HCT116 (cell line): ENCODE measurements at regions not wholly inside any gene's neighbourhood (a gene's known extent, or its start where the extent isn't known, plus 50 kb on each side); places are given as distances from the start of the nearest gene placed in this dataset.

Experiments used
- CBX3 ChIP-seq: IDR thresholded peaks from 2 replicates; pipeline ENCODE4 v1.6.1; 2012; ENCODE audit warnings: low read depth
- CTCF ChIP-seq, 3 experiments: fragments of 200-600 bp in 1 of 3; sonication (generic) in 1 of 3; IDR thresholded peaks in 2 of 3; conservative IDR thresholded peaks in 1 of 3; 2 replicates each; pipeline ENCODE4 v1.5.1; 2012 to 2017; ENCODE audit warnings: low read depth in 2 of 3, low read length in 2 of 3, antibody characterized with exemption in 1 of 3, borderline replicate concordance in 1 of 3, control low read depth in 1 of 3, mild to moderate bottlenecking in 1 of 3, mixed read lengths in 1 of 3, mixed run types in 1 of 3, moderate library complexity in 1 of 3; ENCODE audit not compliant: insufficient read depth in 1 of 3
- EGR1 ChIP-seq: IDR thresholded peaks from 2 replicates; pipeline ENCODE4 v1.6.1; 2012; ENCODE audit warnings: low read depth
- EZH2 ChIP-seq: fragments of 200-600 bp; sonication (generic); IDR thresholded peaks from 2 replicates; pipeline ENCODE4 v1.6.1; 2017; ENCODE audit warnings: antibody characterized with exemption, mixed run types
- MAX ChIP-seq: IDR thresholded peaks from 2 replicates; pipeline ENCODE4 v1.6.1; 2012
- POLR2A ChIP-seq: IDR thresholded peaks from 2 replicates; pipeline ENCODE4 v1.7.0; 2011; ENCODE audit warnings: borderline replicate concordance; ENCODE audit not compliant: insufficient read depth, insufficient read length; ENCODE audit errors: extremely low read depth
- POLR2AphosphoS5 ChIP-seq: IDR thresholded peaks from 2 replicates; pipeline ENCODE4 v1.6.1; 2011; ENCODE audit warnings: mild to moderate bottlenecking, low read depth, low read length, moderate library complexity
- REST ChIP-seq: IDR thresholded peaks from 2 replicates; pipeline ENCODE4 v1.6.1; 2012; ENCODE audit warnings: low read depth
- SP1 ChIP-seq: IDR thresholded peaks from 2 replicates; pipeline ENCODE4 v1.6.1; 2012; ENCODE audit warnings: low read depth
- SRF ChIP-seq: IDR thresholded peaks from 2 replicates; pipeline ENCODE4 v1.6.1; 2012; ENCODE audit warnings: low read depth
- ZBTB33 ChIP-seq: IDR thresholded peaks from 2 replicates; pipeline ENCODE4 v1.6.1; 2011; ENCODE audit warnings: mild to moderate bottlenecking, low read length, moderate library complexity; ENCODE audit not compliant: insufficient replicate concordance; ENCODE audit errors: extremely low read depth
- ZFX ChIP-seq: fragments of 450-650 bp; IDR thresholded peaks from 2 replicates; pipeline ENCODE4 v1.6.1; 2017

- no peak for TF ChIP-seq POLR2A
- no peak for TF ChIP-seq CTCF (IDR thresholded peaks at IDR 0.05 in 2 of 3, conservative IDR thresholded peaks at IDR 0.05 in 1 of 3; ENCODE audit: borderline replicate concordance in 1 of 3, insufficient read depth in 1 of 3, low read depth in 2 of 3, low read length in 2 of 3)
- TF ChIP-seq EZH2 = no peak
- TF ChIP-seq ZFX = no peak
- no peak for TF ChIP-seq MAX
- no peak for TF ChIP-seq SP1
- no peak for TF ChIP-seq EGR1
- TF ChIP-seq POLR2AphosphoS5 = no peak
- TF ChIP-seq REST = no peak
- TF ChIP-seq ZBTB33 = no peak
- no peak for TF ChIP-seq SRF
- TF ChIP-seq CBX3 = no peak
These were observed 177.4 kb upstream of the FN1 start for GRCh38 chr2:215613280-215613679.
